Inflammatory macrophage (primary cell): ENCODE measurements at regions not wholly inside any gene's neighbourhood (a gene's known extent, or its start where the extent isn't known, plus 50 kb on each side); places are given as distances from the start of the nearest gene placed in this dataset.

Source experiments
- DNase-seq, 2 donors: peaks; one replicate each; pipeline ENCODE4 v3.0.0-alpha.2; 2020 to 2022

DNA sequence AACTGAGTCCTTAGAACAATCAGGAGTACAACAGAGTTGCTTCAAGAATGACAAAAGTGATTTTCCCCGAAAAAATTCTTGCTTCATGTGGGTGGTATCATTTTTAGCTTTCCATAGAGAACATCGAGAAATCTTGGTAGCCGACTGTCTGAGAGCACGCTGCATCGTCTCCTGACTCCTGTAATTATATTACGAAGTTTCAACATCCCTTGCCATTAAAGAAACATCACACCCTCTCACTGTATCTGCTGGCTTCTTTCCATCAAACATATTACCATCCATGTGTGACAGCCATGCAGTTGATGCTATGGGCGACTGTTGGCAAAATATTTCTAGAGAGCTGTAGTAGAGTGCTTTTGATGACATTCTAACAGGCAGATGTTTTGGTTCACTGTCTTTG lies 311.2 kb downstream of the CMPK2 start:
- no peak for DNase-seq

DNA sequence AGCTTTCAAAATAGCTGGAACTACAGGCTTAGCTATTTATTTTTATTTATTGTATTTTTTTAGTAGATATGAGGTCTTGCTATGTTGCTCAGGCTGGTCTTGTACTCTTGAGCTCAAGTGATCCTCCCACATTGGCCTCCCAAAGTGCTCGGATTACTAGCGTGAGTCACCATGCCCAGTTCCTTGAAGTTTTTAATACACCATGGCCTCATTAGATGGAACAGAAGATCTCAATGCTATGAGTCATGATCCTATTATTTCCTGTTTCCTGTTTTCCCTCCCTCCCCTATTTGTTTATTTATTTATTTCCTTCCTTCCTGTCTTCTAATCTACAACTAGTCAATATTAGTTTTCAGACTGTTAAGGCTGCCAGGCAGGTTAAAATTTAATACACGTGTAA lies 309.0 kb downstream of the CMPK2 start:
- DNase-seq = no peak

DNA sequence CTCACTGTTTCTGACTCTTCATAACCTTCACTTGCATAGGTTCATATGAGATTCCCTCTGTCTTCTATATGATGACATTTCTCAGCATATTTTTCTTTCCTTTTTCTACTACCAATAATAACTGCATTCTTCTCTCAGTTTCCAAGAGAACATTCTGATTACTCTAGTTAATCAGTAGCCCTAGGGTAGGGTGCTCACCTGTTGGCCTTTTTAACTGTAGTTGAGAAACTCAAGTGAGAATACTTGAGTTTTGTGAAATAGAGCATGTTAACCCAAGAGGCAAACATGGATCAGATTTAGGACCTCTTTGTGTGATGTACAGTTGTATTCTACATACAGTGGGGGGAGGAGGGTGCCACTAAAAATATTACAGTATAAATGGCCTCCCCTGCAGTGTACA lies 308.0 kb downstream of the CMPK2 start:
- no peak for DNase-seq

DNA sequence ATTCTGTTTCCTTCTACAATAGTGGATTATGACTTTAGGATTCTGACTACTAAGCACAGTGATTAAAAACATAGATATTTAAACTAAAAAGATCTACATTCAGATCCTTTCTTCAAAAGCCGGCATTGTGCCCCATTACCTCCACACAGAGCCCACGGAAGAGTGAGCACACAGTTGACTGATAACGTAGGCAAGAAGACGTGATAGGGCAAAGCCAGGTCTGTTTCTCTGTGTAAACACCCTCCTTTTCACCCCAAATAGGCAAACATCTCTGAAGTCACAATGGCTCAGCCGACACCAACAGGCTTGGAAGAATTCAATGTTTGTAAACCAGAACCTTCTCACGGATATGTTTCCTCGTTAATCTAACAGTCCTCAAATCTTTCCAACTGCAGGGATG lies 302.9 kb downstream of the CMPK2 start:
- DNase-seq = no peak

GRCh38 chr2:6564326-6564725 lies 301.4 kb downstream of the CMPK2 start:
- no peak for DNase-seq

DNA sequence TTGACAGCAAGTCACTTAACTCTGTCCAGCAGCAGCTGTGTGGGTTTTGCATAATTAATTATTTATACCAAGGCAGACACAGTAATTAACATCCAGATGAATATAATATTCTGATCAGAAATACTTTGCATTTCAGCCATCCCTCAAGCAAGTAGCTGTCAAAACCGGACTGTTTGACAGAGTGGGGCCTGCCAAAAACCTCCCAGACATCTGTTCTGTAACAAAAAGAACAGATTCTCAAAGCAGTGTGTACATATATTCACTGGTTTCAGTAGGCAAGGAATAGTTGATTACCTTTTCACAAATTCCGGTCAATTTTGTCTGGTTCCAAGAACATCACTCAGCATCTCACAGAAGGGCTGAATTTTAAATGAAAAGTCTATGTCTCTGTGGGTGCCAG lies 291.6 kb downstream of the CMPK2 start:
- DNase-seq = no peak

GRCh38 chr2:6576302-6576701 lies 289.4 kb downstream of the CMPK2 start:
- no peak for DNase-seq

- DNase-seq = no peak
Observed at GRCh38 chr2:6577960-6578359, 287.7 kb downstream of the CMPK2 start.

- no peak for DNase-seq
Observed at GRCh38 chr2:6578416-6578815, 287.3 kb downstream of the CMPK2 start.

- no peak for DNase-seq
Observed at GRCh38 chr2:6579281-6579680, 286.4 kb downstream of the CMPK2 start.

DNA sequence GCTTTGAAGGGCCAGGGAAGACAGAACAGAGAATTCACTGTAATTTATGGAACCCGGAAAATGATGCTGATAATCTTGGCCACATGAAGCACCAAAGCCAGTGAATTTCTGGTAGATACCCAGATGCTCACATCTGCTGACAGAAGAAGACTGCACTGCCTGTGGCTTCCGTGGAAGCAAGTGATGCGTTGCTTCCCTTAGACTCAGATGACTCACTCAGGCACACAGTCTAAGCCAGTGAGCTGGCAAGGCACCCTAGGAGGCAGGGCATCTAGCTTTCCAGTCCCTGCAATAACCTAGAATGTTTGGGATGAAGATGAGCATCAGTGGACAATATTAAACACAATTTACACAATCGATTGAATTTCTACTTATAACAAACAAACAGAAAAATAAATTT lies 284.7 kb downstream of the CMPK2 start:
- no peak for DNase-seq

- DNase-seq = no peak
Observed at GRCh38 chr2:6589150-6589549, 276.6 kb downstream of the CMPK2 start.

GRCh38 chr2:6590442-6590841 lies 275.3 kb downstream of the CMPK2 start:
- DNase-seq = no peak

GRCh38 chr2:6602471-6602870 lies 263.2 kb downstream of the CMPK2 start:
- no peak for DNase-seq

DNA sequence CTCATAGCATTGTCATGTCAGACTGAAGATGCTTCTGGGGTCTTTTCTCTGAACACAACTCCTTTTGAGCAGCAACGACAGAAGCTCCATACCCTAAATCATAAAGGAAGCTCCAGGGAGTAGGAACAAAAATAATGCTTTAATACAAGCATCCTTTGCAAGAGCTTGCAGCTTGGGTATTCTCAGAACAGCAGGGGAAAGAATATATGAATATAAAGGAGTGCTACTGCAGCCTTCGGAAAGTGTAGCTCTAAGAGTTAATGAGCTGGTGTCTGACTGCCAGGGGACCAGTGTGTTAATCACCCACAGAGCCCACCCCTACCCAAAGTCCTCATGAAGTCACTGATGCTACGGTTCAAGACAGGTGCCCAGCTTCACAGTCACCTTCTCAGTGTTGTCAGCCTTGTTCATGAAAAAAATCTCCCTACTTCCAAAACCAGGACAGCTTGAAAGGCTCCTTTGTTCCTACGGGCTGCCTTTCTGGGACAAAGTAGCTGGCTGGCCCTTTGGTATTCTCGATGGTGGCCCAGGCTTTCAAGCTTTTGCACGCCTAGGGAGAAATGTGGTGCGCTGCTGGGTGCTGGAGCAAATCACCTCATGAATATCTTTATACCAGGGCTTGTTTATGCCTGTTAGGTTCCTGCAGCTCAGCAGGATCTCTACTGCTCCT lies 259.7 kb downstream of the CMPK2 start:
- DNase-seq = no peak

GRCh38 chr2:6617794-6618193 lies 247.9 kb downstream of the CMPK2 start:
- no peak for DNase-seq

DNA sequence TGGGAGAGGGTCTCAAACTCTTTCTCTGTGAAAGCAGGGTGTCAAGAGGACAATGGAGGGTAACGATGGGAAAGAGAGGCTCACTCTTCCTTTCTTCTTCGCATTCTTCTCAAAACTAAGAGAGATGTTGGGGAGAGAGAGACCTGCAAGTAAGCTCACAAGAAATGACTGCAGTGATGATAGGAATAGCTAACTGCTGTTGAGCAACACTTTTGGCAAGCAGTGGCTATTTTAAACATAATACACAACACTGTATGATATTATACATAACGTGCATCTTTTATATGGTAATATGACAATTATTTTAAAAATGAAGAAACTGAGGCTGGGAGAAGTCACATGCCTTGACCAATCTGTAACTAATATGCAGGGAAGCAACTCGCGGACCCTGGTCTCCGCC lies 247.5 kb downstream of the CMPK2 start:
- DNase-seq = no peak

DNA sequence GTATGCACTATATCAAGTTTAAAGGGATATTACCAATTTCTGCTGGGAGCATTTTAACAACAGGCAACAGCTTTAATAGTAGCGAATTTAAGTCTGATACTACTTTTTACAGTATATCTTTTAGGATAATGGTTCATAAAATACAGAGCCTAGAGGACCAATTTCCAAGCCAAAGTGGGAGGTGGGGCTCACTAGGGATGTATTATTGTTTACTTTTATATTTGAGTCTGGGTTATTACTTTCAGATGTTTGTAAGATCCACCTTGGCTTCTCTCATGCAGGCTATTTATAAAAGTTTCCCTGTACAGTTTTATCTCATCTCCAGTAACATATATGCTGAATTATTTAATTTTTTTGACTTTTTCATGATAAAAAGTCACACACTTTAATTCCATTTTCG lies 242.0 kb downstream of the CMPK2 start:
- no peak for DNase-seq

DNA sequence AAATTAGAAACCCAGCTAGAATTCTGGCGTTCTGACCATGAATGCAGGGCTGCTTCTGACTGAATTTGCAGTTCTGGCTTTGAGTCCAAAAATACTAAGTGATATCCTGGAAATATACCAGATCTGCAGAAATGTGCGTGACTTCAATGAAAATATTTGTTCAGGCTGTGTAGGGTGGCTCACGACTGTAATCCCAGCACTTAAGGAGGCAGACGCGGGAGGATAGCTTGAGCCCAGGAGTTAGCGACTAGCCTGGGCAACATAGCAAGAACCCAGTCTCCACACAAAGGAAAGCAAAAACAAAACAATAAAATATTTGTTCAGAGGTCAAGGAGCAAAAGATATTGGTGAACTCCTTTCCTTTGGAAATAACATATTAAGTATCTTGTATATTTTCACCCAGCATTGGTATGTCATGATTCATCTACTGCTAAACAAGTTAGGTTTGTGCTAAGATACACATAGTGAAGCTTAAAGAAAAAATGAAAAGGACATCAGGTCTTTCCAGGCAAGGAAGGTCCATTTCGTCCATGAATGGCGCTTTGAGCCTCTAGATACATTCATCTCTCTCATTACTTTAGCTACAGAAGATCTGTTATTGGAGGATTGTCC lies 239.2 kb downstream of the CMPK2 start:
- no peak for DNase-seq

DNA sequence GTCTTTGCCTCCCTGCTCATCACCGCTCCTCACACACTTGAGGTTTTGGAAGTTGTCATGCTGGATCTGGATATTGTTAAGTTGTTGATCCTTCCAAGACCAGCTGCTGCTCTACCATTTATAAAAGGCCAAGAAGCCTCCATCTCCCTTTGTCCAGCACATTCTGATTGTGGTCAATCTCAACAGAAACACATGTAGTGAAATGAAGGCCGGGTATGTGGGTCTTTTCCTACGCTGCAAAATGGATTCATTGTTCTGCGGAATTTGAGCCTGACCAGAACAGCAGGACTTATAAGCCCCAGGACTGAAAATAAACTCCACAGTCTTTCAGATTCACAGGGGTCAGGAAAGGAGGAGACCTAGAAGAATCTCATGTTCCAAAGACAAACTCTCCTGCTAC lies 238.4 kb downstream of the CMPK2 start:
- no peak for DNase-seq

- no peak for DNase-seq
Observed at GRCh38 chr2:6630209-6630608, 235.5 kb downstream of the CMPK2 start.

DNA sequence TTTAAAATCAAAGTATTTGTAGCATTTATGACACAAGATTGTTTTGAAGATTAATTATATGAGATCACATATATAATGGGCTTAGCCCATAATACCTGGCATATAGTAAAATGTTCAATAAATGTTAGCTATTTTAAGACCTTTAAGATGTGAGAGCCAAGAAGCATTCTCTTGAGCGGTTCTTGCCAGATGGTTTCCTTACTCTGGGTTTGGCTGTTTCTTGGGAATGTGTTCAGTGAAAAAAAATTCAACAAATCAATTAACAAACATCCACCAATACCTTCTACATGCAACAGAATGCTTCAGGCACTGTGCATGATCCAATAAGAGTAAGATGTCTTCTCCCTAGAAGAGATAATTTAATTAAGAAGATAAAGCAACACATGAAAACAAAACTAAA lies 230.4 kb downstream of the CMPK2 start:
- DNase-seq = no peak

DNA sequence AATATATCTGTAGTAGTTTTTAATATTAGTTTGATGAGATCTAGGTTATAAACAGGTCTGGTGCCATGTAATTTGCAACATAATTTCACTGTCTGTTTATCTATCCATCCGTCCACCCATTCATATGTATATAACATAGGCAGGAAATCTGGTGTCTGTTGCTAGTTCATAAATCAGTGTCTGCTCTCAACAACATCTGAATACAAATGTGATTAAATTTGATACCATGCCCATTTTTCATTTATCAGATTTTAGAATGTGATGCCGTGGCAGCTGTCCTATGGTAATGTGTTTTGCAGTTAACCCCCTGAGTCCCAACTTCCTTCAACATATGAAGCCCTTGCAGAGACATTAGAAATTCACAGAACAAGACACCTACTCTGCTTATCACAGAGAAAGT lies 228.4 kb downstream of the CMPK2 start:
- DNase-seq = no peak

GRCh38 chr2:6639929-6640620 lies 225.6 kb downstream of the CMPK2 start:
- DNase-seq = no peak
